Pancreas (tissue), 10 donors: ENCODE measurements at regions not wholly inside any gene's neighbourhood (a gene's known extent, or its start where the extent isn't known, plus 50 kb on each side); places are given as distances from the start of the nearest gene placed in this dataset.
A peak's percentile ranks its signal among the peaks of the same experiment; 100 is the strongest.

Source experiments
- ATAC-seq, 4 donors: fragments of 200-7000 bp; cut with Tn5 transposase; one replicate each; pipeline versions ENCODE4 v1.8.0 to v1.9.1; 2020; ENCODE audit warnings: mild to moderate bottlenecking in 4 of 4, moderate library complexity in 4 of 4
- DNase-seq, 6 donors: peaks; one replicate each; pipeline ENCODE4 v3.0.0-alpha.2; 2020
- FAIRE-seq: peaks from 2 replicates; lab custom pipeline; 2012; peaks lifted over from hg19 to GRCh38; lab: Jason Lieb, UNC
- H3K27ac ChIP-seq, 4 donors: fragments of 200-600 bp; sonication (generic); 1 replicate in 3 of 4; 2 replicates in 1 of 4; pipeline versions ENCODE4 v1.5.0 to v1.8.0; 2020
- H3K27me3 ChIP-seq, 4 donors: fragments of 200-600 bp; one replicate each; pipeline ENCODE4 v1.8.0; 2021
- H3K36me3 ChIP-seq, 3 donors: fragments of 200-600 bp; sonication (generic) in 1 of 3; one replicate each; pipeline versions ENCODE4 v1.5.0 to v1.8.0; 2020 to 2021
- H3K4me1 ChIP-seq, 3 donors: fragments of 200-600 bp; one replicate each; pipeline ENCODE4 v1.8.0; 2021
- H3K4me3 ChIP-seq, 4 donors: fragments of 200-600 bp; sonication (generic) in 2 of 4; one replicate each; pipeline versions ENCODE4 v1.5.0 to v1.8.0; 2020 to 2021
- H3K9me3 ChIP-seq, 4 donors: fragments of 200-600 bp; one replicate each; pipeline ENCODE4 v1.8.0; 2021
- WGBS, 2 donors: extraction: QIAGEN DNeasy Blood & Tissue Kit; methylation state at CpG; one replicate each; pipeline ENCODE4 v1.1.7; 2013; 5-methylcytosine and 5-hydroxymethylcytosine counted together
- intact Hi-C, 3 donors: fragments of 100-400 bp; cut with DNase I; formaldehyde crosslinking; loops; one replicate each; pipeline versions ENCODE4 v1.11.1 to v1.14.2; 2022
- TF ChIP-seq, protein P1 (sequence below), 4 donors: fragments of 200-600 bp; sonication (generic) in 3 of 4; IDR thresholded peaks; one replicate each; pipeline versions ENCODE4 v1.5.0 to v1.8.0; 2021; ENCODE audit warnings: antibody characterized with exemption in 4 of 4
- donor health status: healthy with polysubstance abuse.
- donor health status: DM: no; HTN: no; CAD: no; lungs with moderate emphysema.
- donor health status: DM: no; HTN: no; CAD: no.
- donor health status: control.
- donor health status: control.
- donor health status: Bipolar disorder and iron deficiency.
- donor health status: DM: yes; HTN: yes; CAD: no.
- donor health status: DM: no; HTN: no; CAD: no.
- donor health status: DM: no; HTN: no; CAD: no.
- donor health status: DM: yes; HTN: yes; CAD: no.

DNA sequence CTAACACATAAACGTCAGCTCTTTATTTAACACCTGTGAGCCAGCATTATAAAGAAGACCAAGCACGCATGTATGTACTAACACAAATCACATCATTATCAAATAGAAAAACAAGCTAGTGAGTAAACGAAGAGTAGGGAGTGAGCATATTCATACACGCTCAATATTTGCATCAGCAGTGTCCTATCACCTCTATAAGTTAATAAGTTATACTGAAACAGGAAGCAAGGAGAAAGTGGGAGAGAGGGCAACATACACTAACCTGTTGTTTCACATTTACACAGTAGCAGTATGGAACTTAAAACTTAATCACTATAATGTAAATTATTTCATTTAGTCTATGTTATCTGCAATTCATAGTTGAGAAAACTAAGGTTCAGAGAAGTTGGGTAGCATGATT lies 321.5 kb upstream of the TANK start:
- FAIRE-seq, result no peak
- Histone ChIP-seq H3K36me3 (no peaks in the 10 kb centered on the region), H3K9me3 (no peaks in the 10 kb centered on the region), H3K27me3 (no peaks in the 10 kb centered on the region), H3K27ac (no peak overlapping the region), H3K4me3 (no peak overlapping the region), H3K4me1 (no peaks in the 10 kb centered on the region)
- intact Hi-C loops, result no loop called here
- no peak for ATAC-seq
- 35 to 37% methylated on average over 4 of the region's 4 CpGs for WGBS, 2 donors
- TF ChIP-seq, protein P1, sequence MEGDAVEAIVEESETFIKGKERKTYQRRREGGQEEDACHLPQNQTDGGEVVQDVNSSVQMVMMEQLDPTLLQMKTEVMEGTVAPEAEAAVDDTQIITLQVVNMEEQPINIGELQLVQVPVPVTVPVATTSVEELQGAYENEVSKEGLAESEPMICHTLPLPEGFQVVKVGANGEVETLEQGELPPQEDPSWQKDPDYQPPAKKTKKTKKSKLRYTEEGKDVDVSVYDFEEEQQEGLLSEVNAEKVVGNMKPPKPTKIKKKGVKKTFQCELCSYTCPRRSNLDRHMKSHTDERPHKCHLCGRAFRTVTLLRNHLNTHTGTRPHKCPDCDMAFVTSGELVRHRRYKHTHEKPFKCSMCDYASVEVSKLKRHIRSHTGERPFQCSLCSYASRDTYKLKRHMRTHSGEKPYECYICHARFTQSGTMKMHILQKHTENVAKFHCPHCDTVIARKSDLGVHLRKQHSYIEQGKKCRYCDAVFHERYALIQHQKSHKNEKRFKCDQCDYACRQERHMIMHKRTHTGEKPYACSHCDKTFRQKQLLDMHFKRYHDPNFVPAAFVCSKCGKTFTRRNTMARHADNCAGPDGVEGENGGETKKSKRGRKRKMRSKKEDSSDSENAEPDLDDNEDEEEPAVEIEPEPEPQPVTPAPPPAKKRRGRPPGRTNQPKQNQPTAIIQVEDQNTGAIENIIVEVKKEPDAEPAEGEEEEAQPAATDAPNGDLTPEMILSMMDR (IDR thresholded peaks at IDR 0.05), result no peak
- no peak for DNase-seq

DNA sequence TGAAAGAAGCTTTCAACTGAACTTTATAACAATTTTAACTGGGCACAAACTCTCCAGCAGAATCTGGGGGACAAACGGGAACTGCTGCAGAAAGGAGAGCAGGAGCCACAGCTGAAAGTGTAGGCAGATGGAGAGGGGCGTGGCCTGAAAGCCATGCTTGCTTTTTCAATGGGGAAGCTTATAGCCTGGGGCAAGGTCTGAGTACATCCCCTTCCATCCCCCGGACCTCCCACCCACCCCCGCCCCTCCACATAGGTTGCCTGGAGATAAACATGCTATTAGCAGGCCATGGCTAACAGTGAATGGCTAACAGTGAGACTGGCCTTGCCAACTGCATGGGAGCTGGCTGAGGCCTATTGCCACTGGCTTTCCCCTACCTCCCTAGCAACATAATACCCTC lies 317.9 kb upstream of the TANK start:
- 73 to 83% methylated on average over 4 of the region's 4 CpGs for WGBS, 2 donors
- peak in 1 of 6 donors; percentile 11 for DNase-seq
- Histone ChIP-seq H3K9me3 (no peaks in the 10 kb centered on the region), H3K27me3 (no peaks in the 10 kb centered on the region), H3K4me1 (no peaks in the 10 kb centered on the region), H3K27ac (no peak overlapping the region), H3K36me3 (no peaks in the 10 kb centered on the region), H3K4me3 (no peak overlapping the region)
- TF ChIP-seq, protein P1 (IDR thresholded peaks at IDR 0.05), result no peak
- intact Hi-C loops, result no loop called here
- ATAC-seq, result no peak
- FAIRE-seq, result no peak

DNA sequence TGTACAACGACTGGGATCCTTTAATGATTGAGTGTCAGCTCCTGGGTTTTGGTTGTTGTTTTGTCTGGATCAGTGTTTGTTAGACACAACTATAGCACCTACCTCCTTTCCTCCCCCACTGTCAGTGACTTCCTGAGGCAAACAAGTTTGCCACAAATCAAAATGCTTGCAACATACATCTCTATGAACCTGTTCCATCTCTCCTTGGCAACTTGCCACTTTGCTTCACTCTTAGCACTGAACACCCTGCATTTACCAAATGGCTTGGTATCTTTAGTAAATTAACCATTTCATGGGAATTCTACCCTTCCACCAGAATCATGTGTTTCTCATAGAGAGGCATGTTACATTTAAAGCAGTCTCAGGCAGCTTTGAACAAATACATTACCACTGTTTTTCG lies 301.1 kb upstream of the TANK start:
- Histone ChIP-seq H3K9me3 (no peaks in the 10 kb centered on the region), H3K4me1 (no peaks in the 10 kb centered on the region), H3K36me3 (no peaks in the 10 kb centered on the region), H3K27ac (no peak overlapping the region), H3K27me3 (no peaks in the 10 kb centered on the region), H3K4me3 (no peak overlapping the region)
- ATAC-seq (no peak), FAIRE-seq (no peak), DNase-seq (no peak)
- WGBS, 2 donors, result 17% methylated on average over 2 of the region's 2 CpGs
- TF ChIP-seq, protein P1 (IDR thresholded peaks at IDR 0.05), result no peak
- intact Hi-C loops, result no loop called here

DNA sequence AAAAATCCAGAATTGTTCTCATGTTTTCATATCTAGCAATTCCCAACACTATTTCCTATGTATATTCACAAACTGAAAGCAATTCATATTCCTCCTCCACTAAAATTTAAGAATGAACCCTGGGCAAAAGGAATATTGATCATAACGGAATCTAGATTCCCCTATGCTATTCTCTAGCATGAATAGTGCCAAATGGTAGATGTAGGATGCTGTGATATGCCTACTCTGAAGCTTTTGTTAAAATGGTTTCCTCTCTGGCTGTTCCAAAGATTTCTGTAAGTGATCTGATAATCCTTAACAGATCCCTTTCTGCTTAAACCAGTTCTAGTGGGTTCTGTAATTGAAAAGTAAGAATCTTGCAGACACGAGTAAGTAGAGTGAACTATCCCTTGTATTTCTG lies 298.0 kb upstream of the TANK start:
- Histone ChIP-seq H3K27ac (no peak overlapping the region), H3K9me3 (no peaks in the 10 kb centered on the region), H3K36me3 (no peaks in the 10 kb centered on the region), H3K27me3 (no peaks in the 10 kb centered on the region), H3K4me1 (no peaks in the 10 kb centered on the region), H3K4me3 (no peak overlapping the region)
- TF ChIP-seq, protein P1 (IDR thresholded peaks at IDR 0.05), result no peak
- DNase-seq (no peak), FAIRE-seq (no peak), ATAC-seq (no peak)
- 53 to 68% methylated on average over 2 of the region's 2 CpGs for WGBS, 2 donors
- intact Hi-C loops, result no loop called here

DNA sequence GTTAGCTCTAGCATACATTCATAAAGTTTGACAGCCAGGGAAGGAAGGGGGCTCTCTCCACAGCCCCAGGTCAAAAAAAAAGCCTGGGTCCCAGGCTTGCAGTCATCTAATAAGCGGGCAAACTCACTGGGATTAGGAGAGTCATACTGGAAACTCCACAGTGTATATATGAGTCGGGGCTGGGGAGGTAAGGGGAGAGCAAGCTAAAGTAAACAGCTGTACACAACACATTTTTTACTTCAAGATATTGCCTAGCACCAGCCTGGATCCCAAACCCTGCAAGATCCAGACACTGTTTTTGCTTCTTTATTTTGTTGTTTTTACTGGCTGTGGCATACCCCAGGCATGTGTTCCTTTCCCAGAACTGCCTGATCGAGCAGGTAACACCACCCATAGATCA lies 291.3 kb upstream of the TANK start:
- intact Hi-C loops, result no loop called here
- WGBS, 2 donors, result 66% methylated on average over 3 of the region's 3 CpGs
- H3K27ac ChIP-seq, result no peak overlapping the region
- no peaks in the 10 kb centered on the region for H3K27me3 ChIP-seq
- no peak overlapping the region for H3K4me3 ChIP-seq
- FAIRE-seq (no peak), DNase-seq (no peak), ATAC-seq (no peak)
- TF ChIP-seq, protein P1 (IDR thresholded peaks at IDR 0.05), result no peak
- H3K4me1 ChIP-seq, result no peaks in the 10 kb centered on the region
- no peaks in the 10 kb centered on the region for H3K9me3 ChIP-seq
- H3K36me3 ChIP-seq, result no peaks in the 10 kb centered on the region
